Caco-2 (cell line): ENCODE measurements at regions not wholly inside any gene's neighbourhood (a gene's known extent, or its start where the extent isn't known, plus 50 kb on each side); places are given as distances from the start of the nearest gene placed in this dataset.

ENCODE experiments used
- BruUV-seq: library from RNA; stranded (reverse); fragments of 400-500 nt; replicated peaks from 2 replicates; lab custom pipeline; 2021; lab: Mats Ljungman, UMichigan
- CTCF ChIA-PET: fragments of 300-600 bp; sonication (Branson Sonifier 250); formaldehyde crosslinking; loops from one replicate; lab custom pipeline; 2022; ENCODE audit warnings: antibody characterized with exemption; lab: Charles Lee
- POLR2A ChIA-PET: fragments of 300-600 bp; sonication (Branson Sonifier 250); formaldehyde crosslinking; loops from one replicate; lab custom pipeline; 2022; ENCODE audit warnings: antibody characterized with exemption; lab: Charles Lee
- DNase-seq, 2 experiments: peaks; one replicate each; pipeline versions ENCODE4 v3.0.0 to v3.0.0-alpha.2; 2020 to 2022
- H3K27me3 ChIP-seq: replicated peaks from 2 replicates; pipeline ENCODE4 v1.6.0; 2011; ENCODE audit warnings: low read length; ENCODE audit not compliant: control insufficient read depth, insufficient read depth
- H3K36me3 ChIP-seq: 2 replicates; pipeline ENCODE4 v1.5.1; 2011; ENCODE audit warnings: low read length; ENCODE audit not compliant: control insufficient read depth, insufficient read depth
- H3K4me1 ChIP-seq: fragments of 250-450 bp; sonication (Bioruptor Pico); 2 replicates; pipeline ENCODE4 v1.5.1; 2020; ENCODE audit warnings: mild to moderate bottlenecking
- H3K4me3 ChIP-seq: 2 replicates; pipeline ENCODE4 v1.5.1; 2011; ENCODE audit warnings: low read depth, mild to moderate bottlenecking, control low read depth, low read length
- H3K9me3 ChIP-seq: fragments of 250-450 bp; sonication (Bioruptor Pico); 2 replicates; pipeline ENCODE4 v1.5.1; 2020; ENCODE audit warnings: mild to moderate bottlenecking, moderate library complexity
- H3K27ac Mint-ChIP-seq: one replicate; pipeline ENCODE4 v1.8.0; 2022; ENCODE audit warnings: mixed read lengths; ENCODE audit not compliant: unreplicated experiment
- H3K27me3 Mint-ChIP-seq: one replicate; pipeline ENCODE4 v1.8.0; 2022; ENCODE audit warnings: mixed read lengths; ENCODE audit not compliant: insufficient read depth, unreplicated experiment
- H3K36me3 Mint-ChIP-seq: one replicate; pipeline ENCODE4 v1.8.0; 2022; ENCODE audit warnings: mild to moderate bottlenecking, mixed read lengths; ENCODE audit not compliant: insufficient read depth, unreplicated experiment
- H3K4me1 Mint-ChIP-seq: one replicate; pipeline ENCODE4 v1.8.0; 2022; ENCODE audit warnings: low read depth, mixed read lengths; ENCODE audit not compliant: unreplicated experiment
- H3K4me3 Mint-ChIP-seq: one replicate; pipeline ENCODE4 v1.8.0; 2022; ENCODE audit warnings: mild to moderate bottlenecking, moderate library complexity, mixed read lengths; ENCODE audit not compliant: unreplicated experiment
- H3K9me3 Mint-ChIP-seq: one replicate; pipeline ENCODE4 v1.8.0; 2022; ENCODE audit warnings: mixed read lengths; ENCODE audit not compliant: unreplicated experiment
- intact Hi-C: fragments of 100-400 bp; cut with micrococcal nuclease; formaldehyde crosslinking; loops from one replicate; pipeline ENCODE4 v1.10.0; 2022; ENCODE audit not compliant: unreplicated experiment
- TF ChIP-seq, protein P1 (sequence below), 2 experiments: fragments of 200-600 bp in 1 of 2; IDR thresholded peaks; 1 replicate in 1 of 2; 2 replicates in 1 of 2; pipeline versions ENCODE4 v1.5.1 to v1.8.0; 2011 to 2022; ENCODE audit warnings: antibody characterized with exemption in 1 of 2, control low read depth in 1 of 2, inconsistent platforms in 1 of 2, low read depth in 1 of 2, low read length in 1 of 2, mild to moderate bottlenecking in 1 of 2, moderate library complexity in 1 of 2; ENCODE audit not compliant: insufficient read depth in 1 of 2, severe bottlenecking in 1 of 2, unreplicated experiment in 1 of 2

DNA sequence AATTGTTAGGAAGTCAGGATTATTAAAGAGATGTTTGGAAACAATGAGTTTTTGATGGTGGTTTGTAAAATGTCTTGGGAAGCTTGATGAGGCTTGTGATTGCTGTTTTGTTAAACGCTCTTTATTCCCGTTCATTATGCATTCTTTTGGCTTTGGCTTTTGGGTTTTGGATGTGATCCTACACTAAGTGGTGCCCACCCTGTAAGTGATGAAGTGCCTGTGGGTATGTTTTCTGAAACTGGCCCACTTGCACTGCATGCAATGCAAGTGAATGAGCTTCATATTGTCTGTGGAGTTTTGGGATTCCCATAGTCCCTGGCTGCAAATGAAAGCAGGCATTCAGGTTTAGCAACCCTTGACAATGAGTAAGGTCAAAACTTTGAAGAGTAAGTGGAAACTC is 1035.5 kb upstream of the WWC1 start:
- Histone ChIP-seq H3K4me1 (no peaks in the 10 kb centered on the region), H3K27me3 (no peaks in the 10 kb centered on the region), H3K36me3 (no peaks in the 10 kb centered on the region), H3K4me3 (no peak overlapping the region), H3K9me3 (no peaks in the 10 kb centered on the region)
- Mint-ChIP-seq H3K9me3 (no peaks in the 10 kb centered on the region), H3K4me1 (no peaks in the 10 kb centered on the region), H3K27ac (no peak overlapping the region), H3K27me3 (peaks cover 3% of the 10 kb centered on the region), H3K4me3 (no peak overlapping the region), H3K36me3 (no peaks in the 10 kb centered on the region)
- ChIA-PET CTCF (no interaction called here), POLR2A (no interaction called here)
- TF ChIP-seq, protein P1, sequence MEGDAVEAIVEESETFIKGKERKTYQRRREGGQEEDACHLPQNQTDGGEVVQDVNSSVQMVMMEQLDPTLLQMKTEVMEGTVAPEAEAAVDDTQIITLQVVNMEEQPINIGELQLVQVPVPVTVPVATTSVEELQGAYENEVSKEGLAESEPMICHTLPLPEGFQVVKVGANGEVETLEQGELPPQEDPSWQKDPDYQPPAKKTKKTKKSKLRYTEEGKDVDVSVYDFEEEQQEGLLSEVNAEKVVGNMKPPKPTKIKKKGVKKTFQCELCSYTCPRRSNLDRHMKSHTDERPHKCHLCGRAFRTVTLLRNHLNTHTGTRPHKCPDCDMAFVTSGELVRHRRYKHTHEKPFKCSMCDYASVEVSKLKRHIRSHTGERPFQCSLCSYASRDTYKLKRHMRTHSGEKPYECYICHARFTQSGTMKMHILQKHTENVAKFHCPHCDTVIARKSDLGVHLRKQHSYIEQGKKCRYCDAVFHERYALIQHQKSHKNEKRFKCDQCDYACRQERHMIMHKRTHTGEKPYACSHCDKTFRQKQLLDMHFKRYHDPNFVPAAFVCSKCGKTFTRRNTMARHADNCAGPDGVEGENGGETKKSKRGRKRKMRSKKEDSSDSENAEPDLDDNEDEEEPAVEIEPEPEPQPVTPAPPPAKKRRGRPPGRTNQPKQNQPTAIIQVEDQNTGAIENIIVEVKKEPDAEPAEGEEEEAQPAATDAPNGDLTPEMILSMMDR (IDR thresholded peaks at IDR 0.05; ENCODE audit: insufficient read depth in 1 of 2, low read depth in 1 of 2, low read length in 1 of 2, severe bottlenecking in 1 of 2, unreplicated experiment in 1 of 2): no peak
- no peak for DNase-seq
- no TSS peak for BruUV-seq
- intact Hi-C loops: no loop called here

DNA sequence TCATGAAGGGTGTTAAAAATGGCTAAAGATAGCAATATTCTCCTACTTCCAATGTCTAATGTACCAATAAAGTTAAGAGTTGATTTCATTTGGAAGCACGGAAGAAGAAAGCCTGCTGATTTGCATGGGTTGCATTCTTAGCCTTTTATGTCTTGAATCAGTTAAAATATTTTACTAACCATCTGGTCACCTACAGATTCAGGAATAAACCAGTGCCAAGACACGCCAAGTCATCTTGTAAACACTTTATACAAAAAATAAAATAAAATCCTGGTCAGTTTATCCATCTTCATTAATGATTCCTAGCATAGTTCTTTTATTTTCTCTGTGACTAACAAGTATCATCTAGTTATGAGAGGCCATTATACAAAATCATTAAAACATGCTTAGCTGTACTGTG is 1031.6 kb upstream of the WWC1 start:
- no peak for DNase-seq
- no peaks in the 10 kb centered on the region for H3K27me3 ChIP-seq
- no TSS peak for BruUV-seq
- H3K4me1 ChIP-seq: no peaks in the 10 kb centered on the region
- intact Hi-C loops: loop anchor here (2.0 to 5.0 kb wide), 2 partner anchors 57 to 307 kb away; no protein-coding TSS in a partner anchor
- ChIA-PET POLR2A (no interaction called here), CTCF (no interaction called here)
- Mint-ChIP-seq H3K4me1 (no peaks in the 10 kb centered on the region), H3K9me3 (no peaks in the 10 kb centered on the region), H3K27ac (no peak overlapping the region), H3K4me3 (no peak overlapping the region), H3K27me3 (peaks cover 6% of the 10 kb centered on the region), H3K36me3 (no peaks in the 10 kb centered on the region)
- H3K36me3 ChIP-seq: no peaks in the 10 kb centered on the region
- TF ChIP-seq, protein P1 (IDR thresholded peaks at IDR 0.05; ENCODE audit: insufficient read depth in 1 of 2, low read depth in 1 of 2, low read length in 1 of 2, severe bottlenecking in 1 of 2, unreplicated experiment in 1 of 2): no peak
- no peak overlapping the region for H3K4me3 ChIP-seq
- H3K9me3 ChIP-seq: no peaks in the 10 kb centered on the region

DNA sequence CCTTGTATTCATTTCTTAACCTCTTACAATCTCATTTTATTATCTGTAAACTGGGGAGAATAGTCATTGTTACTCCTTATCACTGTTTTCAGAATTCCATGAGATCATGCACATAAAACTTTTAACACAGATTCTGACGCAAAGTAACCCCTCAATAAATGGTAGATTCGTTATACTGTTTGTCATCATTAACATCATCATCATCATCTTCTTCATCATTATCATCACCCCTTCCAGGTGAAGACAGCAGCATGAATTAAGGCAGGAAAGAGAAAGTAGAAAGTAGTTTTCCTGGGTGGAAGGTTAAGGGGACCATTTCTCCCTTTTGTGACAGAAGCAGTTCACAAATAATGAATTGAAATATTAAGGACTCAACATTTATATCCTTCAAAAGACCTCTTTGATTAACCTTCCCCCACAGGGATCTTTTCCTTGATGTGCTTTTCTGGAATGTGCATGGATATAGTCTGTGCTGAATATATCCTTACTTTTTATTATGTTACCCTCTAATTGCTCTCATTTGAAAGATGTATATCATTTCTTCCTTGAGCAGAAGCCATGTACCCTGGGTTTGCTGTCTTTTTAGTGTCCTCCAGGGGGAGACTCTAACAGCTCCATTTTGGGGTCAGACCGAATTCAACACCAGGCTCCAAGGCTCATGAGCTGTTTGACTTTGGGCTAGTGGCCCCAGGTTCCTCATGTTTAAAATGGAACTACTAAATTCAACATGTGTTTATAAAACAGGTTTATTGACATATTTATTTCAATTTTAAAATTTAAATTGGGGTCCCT is 1029.9 kb upstream of the WWC1 start:
- no peak overlapping the region for H3K4me3 Mint-ChIP-seq
- ChIA-PET CTCF (interaction anchor here (0.6 kb wide), 1 partner anchor 9 kb away, joined by 3 read pairs; no protein-coding TSS in a partner anchor), POLR2A (no interaction called here)
- no peaks in the 10 kb centered on the region for H3K36me3 ChIP-seq
- no peaks in the 10 kb centered on the region for H3K36me3 Mint-ChIP-seq
- BruUV-seq: no TSS peak
- H3K27ac Mint-ChIP-seq: no peak overlapping the region
- H3K27me3 Mint-ChIP-seq: peaks cover 6% of the 10 kb centered on the region
- H3K27me3 ChIP-seq: no peaks in the 10 kb centered on the region
- H3K4me1 Mint-ChIP-seq: no peaks in the 10 kb centered on the region
- no peaks in the 10 kb centered on the region for H3K9me3 ChIP-seq
- DNase-seq: peak in 1 of 2 experiments; percentile 9
- no peaks in the 10 kb centered on the region for H3K4me1 ChIP-seq
- H3K4me3 ChIP-seq: no peak overlapping the region
- no peaks in the 10 kb centered on the region for H3K9me3 Mint-ChIP-seq
- TF ChIP-seq, protein P1 (IDR thresholded peaks at IDR 0.05; ENCODE audit: insufficient read depth in 1 of 2, low read depth in 1 of 2, low read length in 1 of 2, severe bottlenecking in 1 of 2, unreplicated experiment in 1 of 2): peak in 1 of 2 experiments; percentile 39
- intact Hi-C loops: loop anchor here (2.0 to 5.0 kb wide), 2 partner anchors 55 to 306 kb away; no protein-coding TSS in a partner anchor
